OCI-LY1 (cell line): ENCODE measurements at regions not wholly inside any gene's neighbourhood (a gene's known extent, or its start where the extent isn't known, plus 50 kb on each side); places are given as distances from the start of the nearest gene placed in this dataset.

Experiments
- H2AFZ ChIP-seq: fragments of 200-600 bp; sonication (generic), shearing (Covaris generic); 2 replicates; pipeline ENCODE4 v1.6.0; 2014; ENCODE audit warnings: antibody characterized with exemption, mild to moderate bottlenecking, low read length
- H3F3A ChIP-seq: fragments of 200-600 bp; sonication (generic), shearing (Covaris generic); 2 replicates; pipeline ENCODE4 v1.6.0; 2014; ENCODE audit warnings: mild to moderate bottlenecking, antibody characterized with exemption, low read length, moderate library complexity; ENCODE audit not compliant: insufficient read depth
- H3K27ac ChIP-seq: fragments of 200-600 bp; sonication (generic); 2 replicates; pipeline ENCODE4 v1.5.1; 2014; ENCODE audit warnings: low read length, mixed run types, mild to moderate bottlenecking, low read depth; ENCODE audit not compliant: poor library complexity, severe bottlenecking
- H3K27me3 ChIP-seq: fragments of 200-600 bp; sonication (generic); 2 replicates; pipeline ENCODE4 v1.6.0; 2014; ENCODE audit warnings: antibody characterized with exemption, mild to moderate bottlenecking, low read length, moderate library complexity; ENCODE audit not compliant: insufficient read depth
- H3K36me3 ChIP-seq: fragments of 200-600 bp; sonication (generic); 2 replicates; pipeline ENCODE4 v1.6.1; 2014; ENCODE audit warnings: mild to moderate bottlenecking, antibody characterized with exemption, low read length, moderate library complexity, mixed read lengths; ENCODE audit not compliant: insufficient read depth
- H3K4me1 ChIP-seq: fragments of 200-600 bp; sonication (generic); 2 replicates; pipeline ENCODE4 v1.5.1; 2014; ENCODE audit warnings: mild to moderate bottlenecking, low read length, moderate library complexity; ENCODE audit not compliant: insufficient read depth, severe bottlenecking
- H3K4me2 ChIP-seq: fragments of 200-600 bp; sonication (generic), shearing (Covaris generic); 2 replicates; pipeline ENCODE4 v1.6.1; 2014; ENCODE audit warnings: low read length
- H3K4me3 ChIP-seq: fragments of 200-600 bp; sonication (generic); 2 replicates; pipeline ENCODE4 v1.5.1; 2014; ENCODE audit warnings: low read length, low read depth, mild to moderate bottlenecking, mixed read lengths; ENCODE audit not compliant: poor library complexity, severe bottlenecking
- H3K79me2 ChIP-seq: fragments of 200-600 bp; shearing (Covaris generic); 2 replicates; pipeline ENCODE4 v1.6.1; 2016; ENCODE audit warnings: mixed run types, low read length, mixed read lengths; ENCODE audit not compliant: insufficient read depth
- H3K9ac ChIP-seq: fragments of 200-600 bp; sonication (generic), shearing (Covaris generic); 2 replicates; pipeline ENCODE4 v1.6.1; 2014; ENCODE audit warnings: mild to moderate bottlenecking, low read length, mixed read lengths
- H3K9me2 ChIP-seq: fragments of 200-600 bp; sonication (generic), shearing (Covaris generic); 2 replicates; pipeline ENCODE4 v1.6.1; 2014; ENCODE audit warnings: low read depth, mild to moderate bottlenecking, low read length, mixed read lengths
- H3K9me3 ChIP-seq: fragments of 200-600 bp; shearing (Covaris generic); 2 replicates; pipeline ENCODE4 v1.6.1; 2014; ENCODE audit warnings: low read length, mixed read lengths
- H4K20me1 ChIP-seq: fragments of 200-600 bp; sonication (generic), shearing (Covaris generic); 2 replicates; pipeline ENCODE4 v1.6.0; 2016; ENCODE audit warnings: mild to moderate bottlenecking, low read length; ENCODE audit not compliant: insufficient read depth
- CTCF ChIP-seq: fragments of 200-600 bp; sonication (generic), shearing (Covaris generic); IDR thresholded peaks from 2 replicates; pipeline ENCODE4 v1.5.1; 2017; ENCODE audit warnings: mild to moderate bottlenecking, antibody characterized with exemption, low read length, moderate library complexity, mixed read lengths
- EZH2 ChIP-seq: fragments of 200-600 bp; sonication (generic), shearing (Covaris generic); IDR thresholded peaks from 2 replicates; pipeline ENCODE4 v1.8.0; 2017; ENCODE audit warnings: borderline replicate concordance, mixed run types, mild to moderate bottlenecking, antibody characterized with exemption, low read length, moderate library complexity, mixed read lengths

DNA sequence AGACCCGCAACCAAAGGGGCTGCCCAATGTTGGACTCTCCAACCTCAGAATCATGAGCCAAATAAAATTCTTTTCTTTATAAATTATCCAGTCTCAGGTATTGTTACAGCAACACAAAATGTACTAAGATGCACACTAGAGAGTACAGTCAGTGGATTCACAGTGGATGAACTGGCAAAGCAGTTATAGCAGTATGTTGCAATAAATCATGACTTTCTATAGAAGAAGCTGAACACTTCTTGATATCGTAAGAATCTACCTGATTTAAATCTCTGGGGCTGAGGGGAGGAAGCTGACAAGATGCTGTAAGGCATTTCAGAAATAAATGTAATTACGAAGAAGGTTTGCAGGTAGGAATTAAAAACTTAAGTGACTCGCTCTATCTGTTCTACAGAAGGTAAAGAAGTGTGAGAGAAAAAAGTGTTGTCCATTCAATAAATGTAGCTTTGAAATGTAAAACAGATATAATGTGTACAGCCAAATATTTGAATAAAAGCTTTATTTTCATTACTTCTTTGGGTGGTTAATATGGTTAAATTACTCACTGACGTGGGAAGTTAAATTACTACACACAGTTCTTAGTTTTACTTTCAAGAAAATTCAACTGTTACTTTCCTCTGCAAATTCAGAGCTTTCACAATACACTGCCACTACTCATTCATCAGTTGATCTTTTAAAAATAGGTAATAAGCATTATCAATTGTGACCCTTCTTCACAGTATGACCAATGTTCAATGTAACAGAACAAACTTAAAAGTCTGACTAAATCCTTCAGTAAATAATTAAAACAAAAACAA lies 439.1 kb downstream of the SHQ1 start:
- H3K9ac ChIP-seq: no peak overlapping the region
- H4K20me1 ChIP-seq: peaks cover 18% of the 10 kb centered on the region
- no peaks in the 10 kb centered on the region for H3K9me3 ChIP-seq
- no peaks in the 10 kb centered on the region for H3K4me1 ChIP-seq
- no peak overlapping the region for H2AFZ ChIP-seq
- TF ChIP-seq CTCF (no peak), EZH2 (no peak)
- no peak overlapping the region for H3K4me2 ChIP-seq
- H3K4me3 ChIP-seq: no peak overlapping the region
- H3K27ac ChIP-seq: no peak overlapping the region
- H3F3A ChIP-seq: no peaks in the 10 kb centered on the region; the same call in 1 of the 2 replicates
- H3K79me2 ChIP-seq: peaks cover 4% of the 10 kb centered on the region; the same call in 1 of the 2 replicates
- no peaks in the 10 kb centered on the region for H3K27me3 ChIP-seq
- no peaks in the 10 kb centered on the region for H3K9me2 ChIP-seq
- H3K36me3 ChIP-seq: no peaks in the 10 kb centered on the region

DNA sequence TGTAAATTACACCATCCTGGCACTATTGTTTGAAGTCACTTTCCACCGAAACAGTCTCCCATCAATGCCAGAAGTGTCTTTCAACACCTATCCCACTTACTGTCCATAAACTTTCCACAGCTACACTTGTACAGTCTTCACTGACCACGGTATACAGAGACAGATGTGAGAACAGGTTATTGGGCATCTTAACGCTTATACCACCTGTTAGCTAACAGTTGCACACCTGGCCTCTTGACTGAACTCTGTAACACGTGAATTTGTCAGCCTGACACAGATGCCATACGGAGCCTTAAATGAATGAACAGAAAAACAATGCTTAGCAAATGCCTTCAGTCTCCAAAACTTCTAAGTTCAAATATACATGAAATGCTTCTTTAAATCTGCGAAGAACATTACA lies 440.5 kb downstream of the SHQ1 start:
- Histone ChIP-seq H3K4me3 (no peak overlapping the region), H4K20me1 (peaks cover 14% of the 10 kb centered on the region), H3K27ac (no peak overlapping the region), H3K4me2 (no peak overlapping the region), H3K9me2 (no peaks in the 10 kb centered on the region), H3K27me3 (no peaks in the 10 kb centered on the region), H3K9me3 (no peaks in the 10 kb centered on the region), H3K36me3 (no peaks in the 10 kb centered on the region), H3K4me1 (no peaks in the 10 kb centered on the region), H2AFZ (no peak overlapping the region), H3K79me2 (no peaks in the 10 kb centered on the region; the same call in 1 of the 2 replicates), H3F3A (no peaks in the 10 kb centered on the region; the same call in 1 of the 2 replicates), H3K9ac (no peak overlapping the region)
- TF ChIP-seq EZH2 (no peak), CTCF (no peak)

DNA sequence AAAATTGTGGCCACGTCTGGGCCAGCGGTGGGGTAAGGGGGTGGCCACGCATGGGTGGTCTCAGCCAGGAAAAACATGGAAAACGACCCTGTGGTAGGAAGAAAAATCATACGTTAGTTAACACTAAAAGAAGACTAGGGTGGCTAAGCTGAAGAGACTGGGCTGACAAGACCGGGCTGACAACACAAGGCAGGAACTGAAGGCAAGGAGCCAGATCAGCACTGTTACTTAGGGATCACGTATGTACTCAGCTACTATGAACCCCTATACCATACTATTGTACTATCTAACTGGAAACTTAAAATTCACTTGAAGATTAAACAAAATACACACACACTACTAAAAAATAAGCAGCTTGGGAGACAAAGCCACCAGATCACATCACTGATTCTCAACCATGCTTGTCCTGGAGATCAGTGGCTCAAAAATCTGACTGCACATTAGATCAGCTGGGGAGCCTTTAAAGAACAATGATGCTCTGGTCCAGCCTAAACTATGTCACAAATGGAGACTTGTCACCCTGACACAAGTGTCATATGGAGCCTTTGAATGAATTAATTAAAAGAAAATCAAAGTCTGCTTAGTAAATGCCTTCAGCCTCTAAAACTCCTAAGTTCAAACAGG lies 442.2 kb downstream of the SHQ1 start:
- Histone ChIP-seq H3K9ac (no peak overlapping the region), H3K27me3 (no peaks in the 10 kb centered on the region), H3K79me2 (no peaks in the 10 kb centered on the region), H3F3A (no peaks in the 10 kb centered on the region; the same call in 1 of the 2 replicates), H3K27ac (no peak overlapping the region), H4K20me1 (peaks cover 14% of the 10 kb centered on the region), H3K4me2 (no peak overlapping the region), H3K9me3 (no peaks in the 10 kb centered on the region), H3K9me2 (no peaks in the 10 kb centered on the region), H3K4me1 (no peaks in the 10 kb centered on the region), H3K36me3 (no peaks in the 10 kb centered on the region), H3K4me3 (no peak overlapping the region), H2AFZ (no peak overlapping the region)
- TF ChIP-seq EZH2 (no peak), CTCF (no peak)
